K562 (cell line): ENCODE measurements at regions not wholly inside any gene's neighbourhood (a gene's known extent, or its start where the extent isn't known, plus 50 kb on each side); places are given as distances from the start of the nearest gene placed in this dataset.
"Not testable (repeated sequence)": the region's sequence is repeated elsewhere in the genome, so short reads cannot be mapped to it uniquely, and the experiment has no call there.

Source experiments
- ATAC-seq: fragments of 200-7000 bp; cut with Tn5 transposase; 3 replicates; pipeline ENCODE4 v1.9.1; 2020; ENCODE audit warnings: moderate library complexity
- BruUV-seq: library from RNA; stranded (reverse); fragments of 400-500 nt; replicated peaks from 2 replicates; lab custom pipeline; 2021; lab: Mats Ljungman, UMichigan
- CTCF ChIA-PET: fragments of 300-600 bp; formaldehyde crosslinking; extraction: SDS; loops from one replicate; lab custom pipeline; 2021; ENCODE audit warnings: low intra/inter-chr PET ratio; lab: Yijun Ruan, JAX
- POLR2A ChIA-PET: fragments of 300-600, 350-650 bp; sonication (Branson Sonifier 250); formaldehyde crosslinking; extraction: SDS; loops from one replicate; lab custom pipeline; 2021; ENCODE audit warnings: antibody characterized with exemption, inconsistent platforms; lab: Yijun Ruan, JAX
- DNase-seq, 4 experiments: peaks; one replicate each; pipeline versions ENCODE4 v3.0.0 to v3.0.0-alpha.2; 2011 to 2018; ENCODE audit warnings: low spot score in 3 of 4, mixed read lengths in 3 of 4; ENCODE audit errors: extremely low read depth in 1 of 4
- FAIRE-seq: peaks from 2 replicates; lab custom pipeline; 2011; peaks lifted over from hg19 to GRCh38; lab: Jason Lieb, UNC
- H2AFZ ChIP-seq: 2 replicates; pipeline ENCODE4 v1.6.0; 2011; ENCODE audit warnings: low read depth, low read length, control low read depth, inconsistent platforms
- H3K27ac ChIP-seq: fragments of 200-600 bp; 3 replicates; pipeline ENCODE4 v1.8.0; 2011; ENCODE audit warnings: low read depth, mild to moderate bottlenecking, control low read depth, inconsistent platforms, low read length, moderate library complexity, mixed read lengths; ENCODE audit errors: extremely low read depth
- H3K27me3 ChIP-seq, 2 experiments: fragments of 300-600 bp in 1 of 2; 2 replicates in 1 of 2; 3 replicates in 1 of 2; pipeline versions ENCODE4 v1.6.0 to v1.8.0; 2011; ENCODE audit warnings: inconsistent platforms in 2 of 2, low read length in 2 of 2, mild to moderate bottlenecking in 1 of 2, mixed read lengths in 1 of 2, moderate library complexity in 1 of 2; ENCODE audit not compliant: control insufficient read depth in 2 of 2, insufficient read depth in 2 of 2
- H3K36me3 ChIP-seq: fragments of 300-600 bp; 3 replicates; pipeline ENCODE4 v1.8.0; 2011; ENCODE audit warnings: mild to moderate bottlenecking, low read length, inconsistent platforms; ENCODE audit not compliant: control insufficient read depth, insufficient read depth
- H3K4me1 ChIP-seq, 2 experiments: fragments of 200-600 bp in 1 of 2; replicated peaks in 1 of 2; 2 replicates in 1 of 2; 3 replicates in 1 of 2; pipeline versions ENCODE4 v1.5.1 to v1.8.0; 2011; ENCODE audit warnings: inconsistent platforms in 2 of 2, low read length in 2 of 2, mild to moderate bottlenecking in 1 of 2, mixed read lengths in 1 of 2, moderate library complexity in 1 of 2; ENCODE audit not compliant: control insufficient read depth in 2 of 2, insufficient read depth in 2 of 2
- H3K4me2 ChIP-seq: 2 replicates; pipeline ENCODE4 v1.6.1; 2011; ENCODE audit warnings: low read length, control low read depth, inconsistent platforms, mixed read lengths; ENCODE audit not compliant: insufficient read depth
- H3K4me3 ChIP-seq: fragments of 200-600 bp; sonication (generic), shearing (Covaris generic); 2 replicates; pipeline ENCODE4 v1.5.1; 2016; ENCODE audit warnings: control low read depth, inconsistent platforms
- H3K79me2 ChIP-seq: fragments of 200-600 bp; 3 replicates; pipeline ENCODE4 v1.8.0; 2011; ENCODE audit warnings: low read length, inconsistent platforms; ENCODE audit not compliant: control insufficient read depth, insufficient read depth
- H3K9ac ChIP-seq, 2 experiments: 2 replicates each; pipeline versions ENCODE4 v1.6.0 to v1.6.1; 2011; ENCODE audit warnings: low read depth in 2 of 2, low read length in 2 of 2, control low read depth in 1 of 2, inconsistent platforms in 1 of 2, mild to moderate bottlenecking in 1 of 2, mixed read lengths in 1 of 2; ENCODE audit not compliant: insufficient read depth in 1 of 2
- H3K9me1 ChIP-seq: one replicate; pipeline ENCODE4 v1.6.0; 2011; ENCODE audit warnings: inconsistent platforms, mild to moderate bottlenecking, low read length, moderate library complexity; ENCODE audit not compliant: control insufficient read depth, insufficient read depth
- H3K9me3 ChIP-seq: replicated peaks from 2 replicates; pipeline ENCODE4 v1.5.1; 2011; ENCODE audit warnings: low read depth, low read length, inconsistent platforms; ENCODE audit not compliant: control insufficient read depth, insufficient read depth
- H4K20me1 ChIP-seq: replicated peaks from 2 replicates; pipeline ENCODE4 v1.6.1; 2011; ENCODE audit warnings: low read length, inconsistent platforms, mixed read lengths; ENCODE audit not compliant: control insufficient read depth, insufficient read depth
- HBP1 ChIP-seq: fragments of 450-650 bp; formaldehyde crosslinking; IDR thresholded peaks from 2 replicates; pipeline ENCODE4 v1.4.0; 2022; ENCODE audit warnings: missing genetic modification characterization
- KLF1 ChIP-seq: fragments of 450-650 bp; IDR thresholded peaks from 2 replicates; pipeline ENCODE4 v1.6.1; 2016; ENCODE audit warnings: missing genetic modification characterization, missing compliant biosample characterization
- SMARCC2 ChIP-seq: fragments of 450-650 bp; IDR thresholded peaks from 2 replicates; pipeline ENCODE4 v1.6.1; 2017; ENCODE audit warnings: antibody characterized with exemption, moderate library complexity, mild to moderate bottlenecking, low read depth
- SMC3 ChIP-seq: conservative IDR thresholded peaks from 2 replicates; pipeline ENCODE4 v1.6.1; 2011; ENCODE audit warnings: low read depth, low read length, improper control_type of control experiment; ENCODE audit not compliant: insufficient read depth
- TBP ChIP-seq: optimal IDR thresholded peaks from 2 replicates; pipeline ENCODE3; 2011; ENCODE audit warnings: low read depth, low read length, improper control_type of control experiment
- ZKSCAN1 ChIP-seq: fragments of 150-350 bp; IDR thresholded peaks from 2 replicates; pipeline ENCODE4 v1.6.1; 2016; ENCODE audit warnings: low read depth, low read length
- WGBS: fragments of 100-300 bp; shearing (Covaris generic); methylation state at CpG from one replicate; pipeline ENCODE4 v1.1.6; 2016; ENCODE audit warnings: low coverage, mixed read lengths; ENCODE audit not compliant: insufficient coverage; ENCODE audit errors: missing lambda C conversion rate; 5-methylcytosine and 5-hydroxymethylcytosine counted together
- in situ Hi-C: fragments of 300-500 bp; cut with MboI; formaldehyde crosslinking; loops from 4 replicates; pipeline ENCODE4 v1.15.0; 2018; ENCODE audit warnings: inconsistent platforms, mixed read lengths
- intact Hi-C: fragments of 100-400 bp; cut with micrococcal nuclease; formaldehyde crosslinking; loops from 2 replicates; pipeline ENCODE4 v1.14.2; 2022

GRCh38 chr7:77481615-77482014 lies 55.5 kb upstream of the PTPN12 start (continued):
- TF ChIP-seq HBP1 (CRISPR knock-in tag) (no peak), TBP (no peak), KLF1 (tag) (no peak), SMC3 (no peak), SMARCC2 (no peak)

GRCh38 chr7:77480102-77480627 lies 56.9 kb upstream of the PTPN12 start:
- H3K27ac ChIP-seq, BruUV-seq: not testable (repeated sequence)

More at GRCh38 chr7:77480102-77480627, 56.9 kb upstream of the PTPN12 start:
- H3K9ac ChIP-seq, H4K20me1 ChIP-seq, H2AFZ ChIP-seq, H3K36me3 ChIP-seq, in situ Hi-C loops, H3K4me3 ChIP-seq, CTCF ChIA-PET, H3K4me2 ChIP-seq, H3K9me3 ChIP-seq, H3K9me1 ChIP-seq, DNase-seq, intact Hi-C loops, FAIRE-seq, H3K4me1 ChIP-seq, ATAC-seq, H3K79me2 ChIP-seq: not testable (repeated sequence)
- peaks cover 10 to 12% of the 10 kb centered on the region in 2 experiments; a peak in 4 of 5 replicates for H3K27me3 ChIP-seq
- TF ChIP-seq ZKSCAN1, result peak; percentile 40; the same call in 1 of the 2 replicates
- POLR2A ChIA-PET, result interaction anchor here (0.6 to 1.6 kb wide), 2 partner anchors 24 to 52 kb away, joined by 3 to 5 read pairs; no protein-coding TSS in a partner anchor
- WGBS, result 11% methylated on average over 1 of the region's 4 CpGs
